ENCODE measurements at regions not wholly inside any gene's neighbourhood (a gene's known extent, or its start where the extent isn't known, plus 50 kb on each side); places are given as distances from the start of the nearest gene placed in this dataset.

DNA sequence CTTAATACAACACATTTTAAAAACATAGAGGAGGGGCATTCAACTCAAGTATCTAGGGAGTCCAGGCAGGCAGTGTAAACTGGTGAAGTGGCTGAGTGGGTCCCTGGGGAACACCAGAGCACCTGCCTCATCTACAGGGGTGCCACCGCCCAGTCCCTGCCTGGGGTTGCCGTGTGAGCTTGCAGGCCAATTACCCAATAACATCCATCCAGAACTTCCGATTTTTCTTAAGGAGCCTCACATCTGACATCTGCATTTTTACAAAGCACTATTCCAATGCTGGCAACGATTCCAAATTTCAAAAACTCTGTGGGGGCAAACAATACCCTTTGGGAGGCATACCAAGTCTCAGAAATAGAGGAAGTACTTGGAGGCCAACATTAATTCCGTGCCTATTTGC is 288.4 kb upstream of the TSHZ2 start:
- H2BK20ac ChIP-seq (ENCODE audit: low read depth, low read length), result no peak overlapping the region
- in situ Hi-C loops (cut with MboI; ENCODE audit: low sequenced_read_pairs) (no loop called here), intact Hi-C loops (cut with micrococcal nuclease) (no loop called here), dilution Hi-C loops (cut with HindIII; ENCODE audit: low sequenced_read_pairs, unreplicated experiment) (no loop called here)
- H3K4me1 ChIP-seq (ENCODE audit: control insufficient read depth, insufficient read depth, low read length), result no peaks in the 10 kb centered on the region
- no peak overlapping the region for H2BK15ac ChIP-seq (ENCODE audit: low read depth, low read length)
- TF ChIP-seq, protein P1, sequence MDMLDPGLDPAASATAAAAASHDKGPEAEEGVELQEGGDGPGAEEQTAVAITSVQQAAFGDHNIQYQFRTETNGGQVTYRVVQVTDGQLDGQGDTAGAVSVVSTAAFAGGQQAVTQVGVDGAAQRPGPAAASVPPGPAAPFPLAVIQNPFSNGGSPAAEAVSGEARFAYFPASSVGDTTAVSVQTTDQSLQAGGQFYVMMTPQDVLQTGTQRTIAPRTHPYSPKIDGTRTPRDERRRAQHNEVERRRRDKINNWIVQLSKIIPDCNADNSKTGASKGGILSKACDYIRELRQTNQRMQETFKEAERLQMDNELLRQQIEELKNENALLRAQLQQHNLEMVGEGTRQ (IDR thresholded peaks at IDR 0.05; ENCODE audit: low read depth, low read length), result no peak
- TF ChIP-seq, protein P2, sequence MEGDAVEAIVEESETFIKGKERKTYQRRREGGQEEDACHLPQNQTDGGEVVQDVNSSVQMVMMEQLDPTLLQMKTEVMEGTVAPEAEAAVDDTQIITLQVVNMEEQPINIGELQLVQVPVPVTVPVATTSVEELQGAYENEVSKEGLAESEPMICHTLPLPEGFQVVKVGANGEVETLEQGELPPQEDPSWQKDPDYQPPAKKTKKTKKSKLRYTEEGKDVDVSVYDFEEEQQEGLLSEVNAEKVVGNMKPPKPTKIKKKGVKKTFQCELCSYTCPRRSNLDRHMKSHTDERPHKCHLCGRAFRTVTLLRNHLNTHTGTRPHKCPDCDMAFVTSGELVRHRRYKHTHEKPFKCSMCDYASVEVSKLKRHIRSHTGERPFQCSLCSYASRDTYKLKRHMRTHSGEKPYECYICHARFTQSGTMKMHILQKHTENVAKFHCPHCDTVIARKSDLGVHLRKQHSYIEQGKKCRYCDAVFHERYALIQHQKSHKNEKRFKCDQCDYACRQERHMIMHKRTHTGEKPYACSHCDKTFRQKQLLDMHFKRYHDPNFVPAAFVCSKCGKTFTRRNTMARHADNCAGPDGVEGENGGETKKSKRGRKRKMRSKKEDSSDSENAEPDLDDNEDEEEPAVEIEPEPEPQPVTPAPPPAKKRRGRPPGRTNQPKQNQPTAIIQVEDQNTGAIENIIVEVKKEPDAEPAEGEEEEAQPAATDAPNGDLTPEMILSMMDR (conservative IDR thresholded peaks at IDR 0.05; ENCODE audit: low read depth, low read length), result no peak
- no peak for TF ChIP-seq NFE2L2 (IDR thresholded peaks at IDR 0.05; ENCODE audit: low read depth, low read length)
- ATAC-seq (ENCODE audit: low read depth) (no peak), DNase-seq (no peak)
- peaks cover 2% of the 10 kb centered on the region; the same call in 1 of the 2 replicates for H3K9me3 ChIP-seq (ENCODE audit: control insufficient read depth, insufficient read depth, low read length)
- H2BK120ac ChIP-seq (ENCODE audit: low read depth, low read length), result no peak overlapping the region
- H2AK9ac ChIP-seq (replicated peaks; ENCODE audit: low read depth, low read length, poor library complexity), result no peak overlapping the region
- no peak overlapping the region for H3K18ac ChIP-seq (ENCODE audit: low read depth, low read length)
- H4K20me1 ChIP-seq (ENCODE audit: insufficient read depth, low read length), result no peaks in the 10 kb centered on the region
- no peak overlapping the region for H3K23ac ChIP-seq (ENCODE audit: low read depth, low read length)
- no peak overlapping the region for H3K4me3 ChIP-seq (ENCODE audit: insufficient read depth, low read depth, low read length)
- H4K5ac ChIP-seq (ENCODE audit: low read depth, low read length), result no peak overlapping the region
- H3K14ac ChIP-seq (replicated peaks; ENCODE audit: low read depth, low read length), result no peak overlapping the region
- no peak overlapping the region for H4K91ac ChIP-seq (ENCODE audit: insufficient read depth, low read depth, low read length)
- no peak overlapping the region for H3K27ac ChIP-seq (ENCODE audit: insufficient read depth, low read length)
- no peak overlapping the region for H3K4me2 ChIP-seq (ENCODE audit: low read depth, low read length)
- ChIA-PET CTCF (no interaction called here), POLR2A (ENCODE audit: unreplicated experiment) (no interaction called here)
- no peak overlapping the region for H4K8ac ChIP-seq (ENCODE audit: low read depth in 2 of 2, low read length in 2 of 2)
- no peak overlapping the region for H2BK5ac ChIP-seq (ENCODE audit: low read depth, low read length, poor library complexity, severe bottlenecking)
- no peak overlapping the region for H3K56ac ChIP-seq (ENCODE audit: extremely low read depth, insufficient read depth, low read length)
- no CpG with 5 or more reads among the region's 5 CpGs for WGBS, 2 experiments (ENCODE audit: extremely low coverage in 2 of 2, insufficient read length in 1 of 2)
- no peak overlapping the region for H2AK5ac ChIP-seq (ENCODE audit: low read depth, low read length)
- no peak overlapping the region for H3K9ac ChIP-seq (ENCODE audit: low read depth, low read length)
- no peaks in the 10 kb centered on the region for H3K36me3 ChIP-seq (ENCODE audit: control insufficient read depth, insufficient read depth, low read length)
- H3K4ac ChIP-seq (ENCODE audit: low read depth, low read length), result no peak overlapping the region
- no TSS peak for BruUV-seq (replicated peaks)
- no peaks in the 10 kb centered on the region for H3K79me1 ChIP-seq (ENCODE audit: low read depth in 1 of 2, low read length in 2 of 2)
- no peaks in the 10 kb centered on the region for H3K27me3 ChIP-seq (ENCODE audit: control insufficient read depth, insufficient read depth, low read length)
- H2AFZ ChIP-seq (replicated peaks; ENCODE audit: low read length, poor library complexity), result peak overlapping the region; percentile 52
- no peaks in the 10 kb centered on the region for H3K9me1 ChIP-seq (ENCODE audit: insufficient read depth, low read length)

Data from IMR-90 (cell line).